Thymus (tissue), 11 donors: ENCODE measurements at regions not wholly inside any gene's neighbourhood (a gene's known extent, or its start where the extent isn't known, plus 50 kb on each side); places are given as distances from the start of the nearest gene placed in this dataset.
"Not testable (repeated sequence)": the region's sequence is repeated elsewhere in the genome, so short reads cannot be mapped to it uniquely, and the experiment has no call there.

Source experiments
- DNase-seq, 9 donors: peaks; one replicate each; pipeline ENCODE4 v3.0.0-alpha.2; 2013; ENCODE audit warnings: low spot score in 9 of 9, low read depth in 6 of 9, missing footprints in 1 of 9
- H3K27ac ChIP-seq, 2 donors: one replicate each; pipeline ENCODE4 v1.5.1; 2013; ENCODE audit warnings: control low read depth in 1 of 2, low read depth in 1 of 2, low read length in 1 of 2, mild to moderate bottlenecking in 1 of 2, moderate library complexity in 1 of 2
- H3K27me3 ChIP-seq, 2 donors: one replicate each; pipeline ENCODE4 v1.5.1; 2013; ENCODE audit warnings: low read length in 1 of 2; ENCODE audit not compliant: control insufficient read depth in 2 of 2, insufficient read depth in 1 of 2
- H3K36me3 ChIP-seq, 2 donors: one replicate each; pipeline ENCODE4 v1.5.1; 2013; ENCODE audit warnings: low read length in 1 of 2, mild to moderate bottlenecking in 1 of 2, moderate library complexity in 1 of 2; ENCODE audit not compliant: control insufficient read depth in 2 of 2, insufficient read depth in 2 of 2
- H3K4me1 ChIP-seq, 2 donors: one replicate each; pipeline ENCODE4 v1.5.1; 2013; ENCODE audit warnings: low read length in 2 of 2; ENCODE audit not compliant: control insufficient read depth in 2 of 2, insufficient read depth in 2 of 2
- H3K4me3 ChIP-seq, 2 donors: one replicate each; pipeline ENCODE4 v1.5.1; 2013; ENCODE audit warnings: low read length in 2 of 2, control low read depth in 1 of 2, mild to moderate bottlenecking in 1 of 2
- H3K9me3 ChIP-seq, 2 donors: one replicate each; pipeline ENCODE4 v1.5.1; 2013; ENCODE audit warnings: low read length in 1 of 2, mild to moderate bottlenecking in 1 of 2; ENCODE audit not compliant: control insufficient read depth in 2 of 2, insufficient read depth in 1 of 2
- WGBS: extraction: QIAGEN DNeasy Blood & Tissue Kit; methylation state at CpG from one replicate; pipeline ENCODE4 v1.1.7; 2013; 5-methylcytosine and 5-hydroxymethylcytosine counted together
- donor health status: healthy.

DNA sequence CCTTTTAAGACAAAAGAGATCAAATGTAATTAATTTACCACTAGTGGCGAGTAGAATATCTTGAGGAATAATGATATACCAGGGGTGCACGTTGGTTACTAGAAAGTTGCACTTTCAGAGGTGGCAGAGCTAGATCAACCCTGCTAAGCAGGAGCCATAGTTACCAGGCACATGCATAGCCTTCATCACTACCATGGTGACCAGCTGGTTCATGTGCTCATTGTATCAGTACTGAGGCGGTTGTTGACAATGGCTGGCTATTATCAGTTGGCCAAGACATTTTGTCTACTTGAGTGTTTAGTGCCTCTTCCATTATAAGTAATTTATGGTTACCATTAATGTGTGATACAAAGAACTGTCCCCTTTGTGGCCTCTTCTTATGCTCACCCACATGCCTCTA, 201.2 kb downstream of the FGF10 start:
- no peaks in the 10 kb centered on the region for H3K27me3 ChIP-seq
- H3K27ac ChIP-seq: no peak overlapping the region
- 92% methylated on average over 3 of the region's 3 CpGs for WGBS
- no peaks in the 10 kb centered on the region for H3K36me3 ChIP-seq
- no peak for DNase-seq
- no peaks in the 10 kb centered on the region for H3K4me1 ChIP-seq
- no peak overlapping the region for H3K4me3 ChIP-seq
- H3K9me3 ChIP-seq: peaks cover 1 to 9% of the 10 kb centered on the region in 2 donors

- 93% methylated on average over 3 of the region's 3 CpGs for WGBS
- no peak for DNase-seq
- no peak overlapping the region for H3K27ac ChIP-seq
- H3K27me3 ChIP-seq: no peaks in the 10 kb centered on the region
- H3K4me3 ChIP-seq: no peak overlapping the region
- H3K36me3 ChIP-seq: no peaks in the 10 kb centered on the region
- H3K9me3 ChIP-seq: peaks cover 1 to 9% of the 10 kb centered on the region in 2 donors
- H3K4me1 ChIP-seq: no peaks in the 10 kb centered on the region
Measured at GRCh38 chr5:44183753-44184152, 205.5 kb downstream of the FGF10 start.

- 94% methylated on average over 1 of the region's 1 CpG for whole genome bisulfite sequencing
- Histone ChIP-seq H3K4me1 (no peaks in the 10 kb centered on the region), H3K27ac (no peak overlapping the region), H3K27me3 (no peaks in the 10 kb centered on the region), H3K9me3 (peaks cover 1 to 9% of the 10 kb centered on the region in 2 donors), H3K4me3 (no peak overlapping the region), H3K36me3 (no peaks in the 10 kb centered on the region)
- no peak for DNase-seq
Measured at GRCh38 chr5:44183312-44183711, 205.9 kb downstream of the FGF10 start.

DNA sequence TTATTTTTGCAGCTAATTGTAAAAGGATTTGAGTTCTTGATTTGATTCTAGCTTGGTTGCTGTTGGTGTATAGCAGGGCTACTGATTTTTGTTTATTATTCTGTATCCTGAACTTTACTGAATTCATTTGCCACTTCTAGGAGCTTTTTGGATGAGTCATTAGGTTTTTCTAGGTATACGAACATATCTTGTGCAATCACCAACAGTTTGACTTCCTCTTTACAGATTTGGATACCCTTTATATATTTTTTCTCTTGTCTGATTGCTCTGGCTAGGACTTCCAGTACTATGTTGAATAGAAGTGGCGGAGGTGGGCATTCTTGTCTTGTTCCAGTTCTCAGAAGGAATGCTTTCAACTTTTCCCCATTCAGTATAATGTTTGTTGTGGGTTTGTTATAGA, 210.8 kb downstream of the FGF10 start:
- WGBS: 81% methylated on average over 2 of the region's 2 CpGs
- H3K4me3 ChIP-seq: no peak overlapping the region
- no peaks in the 10 kb centered on the region for H3K4me1 ChIP-seq
- H3K36me3 ChIP-seq: no peaks in the 10 kb centered on the region
- no peak for DNase-seq
- H3K27ac ChIP-seq: no peak overlapping the region
- peaks cover 0 to 2% of the 10 kb centered on the region in 2 donors for H3K9me3 ChIP-seq
- H3K27me3 ChIP-seq: no peaks in the 10 kb centered on the region

GRCh38 chr5:44167540-44167939, 221.7 kb downstream of the FGF10 start:
- no peak for DNase-seq
- H3K36me3 ChIP-seq: no peaks in the 10 kb centered on the region
- no peaks in the 10 kb centered on the region for H3K4me1 ChIP-seq

GRCh38 chr5:44160369-44160768, 228.9 kb downstream of the FGF10 start:
- Histone ChIP-seq H3K36me3 (no peaks in the 10 kb centered on the region), H3K9me3 (peaks cover 0 to 7% of the 10 kb centered on the region in 2 donors), H3K27me3 (no peaks in the 10 kb centered on the region), H3K4me3 (no peak overlapping the region), H3K4me1 (no peaks in the 10 kb centered on the region), H3K27ac (no peak overlapping the region)
- WGBS: 93% methylated on average over 4 of the region's 4 CpGs
- no peak for DNase-seq

More at GRCh38 chr5:44167540-44167939, 221.7 kb downstream of the FGF10 start:
- Histone ChIP-seq H3K27me3 (no peaks in the 10 kb centered on the region), H3K9me3 (peaks cover 0 to 24% of the 10 kb centered on the region in 2 donors), H3K4me3 (no peak overlapping the region), H3K27ac (no peak overlapping the region)

DNA sequence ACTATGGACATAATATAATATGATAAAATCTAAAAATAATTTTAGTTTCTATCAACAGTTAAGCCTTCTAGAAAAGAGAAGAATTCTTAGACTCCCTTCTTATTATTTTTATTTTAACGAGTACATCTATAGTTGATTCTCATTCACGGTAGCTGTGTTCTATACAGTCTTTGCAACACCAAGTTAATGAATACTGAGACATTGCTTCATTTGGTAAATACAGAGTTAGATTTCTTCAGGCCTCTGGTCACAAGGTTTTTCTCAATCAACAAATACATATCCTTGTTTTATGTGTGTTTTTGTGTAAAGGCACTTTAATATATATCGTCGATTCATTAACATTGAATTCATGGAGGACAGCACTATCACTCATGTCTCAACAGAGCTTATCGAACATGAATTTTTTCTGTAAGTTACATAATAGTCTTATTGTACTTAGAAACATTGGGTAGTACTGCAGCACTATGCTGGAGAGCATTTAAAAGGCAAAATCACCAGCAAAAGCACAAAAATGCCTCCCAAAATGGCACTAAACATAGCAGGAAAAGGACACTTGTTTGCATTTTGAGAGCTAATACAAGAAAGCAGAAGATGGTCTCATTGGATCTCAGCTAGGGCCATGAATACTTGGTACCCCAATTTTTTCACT, 239.0 kb downstream of the FGF10 start:
- Histone ChIP-seq H3K9me3 (peaks cover 0 to 3% of the 10 kb centered on the region in 2 donors), H3K4me3 (no peak overlapping the region), H3K27me3 (no peaks in the 10 kb centered on the region), H3K36me3 (no peaks in the 10 kb centered on the region), H3K4me1 (no peaks in the 10 kb centered on the region), H3K27ac (no peak overlapping the region)
- 97% methylated on average over 5 of the region's 5 CpGs for WGBS
- no peak for DNase-seq

GRCh38 chr5:44117947-44118346, 271.3 kb downstream of the FGF10 start:
- DNase-seq: not testable (repeated sequence)

DNA sequence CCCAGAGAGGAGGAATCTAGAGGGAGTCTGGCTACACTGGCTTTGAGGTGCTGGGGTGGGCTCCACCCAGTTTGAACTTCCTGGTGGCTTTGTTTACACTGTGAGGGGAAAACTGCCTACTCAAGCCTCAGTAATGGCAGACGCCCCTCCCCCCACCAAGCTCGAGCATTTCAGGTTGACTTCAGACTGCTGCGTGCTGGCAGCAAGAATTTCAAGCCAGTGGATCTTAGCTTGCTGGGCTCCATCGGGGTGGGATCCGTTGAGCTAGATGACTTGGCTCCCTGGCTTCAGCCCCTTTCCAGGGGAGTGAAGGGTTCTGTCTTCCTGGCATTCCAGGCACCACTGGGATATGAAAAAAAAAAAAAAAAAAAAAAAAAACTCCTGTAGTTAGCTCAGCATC, 281.0 kb downstream of the FGF10 start:
- not testable (repeated sequence) for H3K4me3 ChIP-seq, H3K27me3 ChIP-seq, DNase-seq, H3K36me3 ChIP-seq, H3K4me1 ChIP-seq, H3K27ac ChIP-seq
- WGBS: 73% methylated on average over 5 of the region's 5 CpGs
- peaks cover 0 to 21% of the 10 kb centered on the region in 2 donors for H3K9me3 ChIP-seq

More at GRCh38 chr5:44117947-44118346, 271.3 kb downstream of the FGF10 start:
- H3K4me3 ChIP-seq, H3K4me1 ChIP-seq, H3K27ac ChIP-seq, H3K36me3 ChIP-seq, H3K9me3 ChIP-seq, H3K27me3 ChIP-seq: not testable (repeated sequence)
- WGBS: 84% methylated on average over 3 of the region's 3 CpGs
